ENCODE measurements at regions not wholly inside any gene's neighbourhood (a gene's known extent, or its start where the extent isn't known, plus 50 kb on each side); places are given as distances from the start of the nearest gene placed in this dataset.

GRCh38 chr5:89878140-89879132 is 531.1 kb downstream of the CETN3 start:
- TF ChIP-seq RXRA (IDR thresholded peaks at IDR 0.05; ENCODE audit: insufficient read depth, low read depth, low read length) (no peak), JUND (IDR thresholded peaks at IDR 0.05; ENCODE audit: low read length) (peak; percentile 89), SAP30 (IDR thresholded peaks at IDR 0.05; ENCODE audit: insufficient read depth, insufficient replicate concordance, low read length) (no peak)
- no peak overlapping the region for H4K8ac ChIP-seq (ENCODE audit: extremely low read depth, insufficient read depth, low read length)
- H3K4me1 ChIP-seq (replicated peaks in 1 of 4; ENCODE audit: control insufficient read depth in 3 of 4, insufficient read depth in 4 of 4, low read length in 3 of 4) = no peaks in the 10 kb centered on the region
- H3K36me3 ChIP-seq (ENCODE audit: control insufficient read depth in 2 of 4, insufficient read depth in 4 of 4, low read length in 3 of 4) = no peaks in the 10 kb centered on the region
- ChIA-PET CTCF (ENCODE audit: partially characterized antibody) (interaction anchor here (1.2 kb wide), 1 partner anchor 10 kb away, joined by 6 read pairs; no protein-coding TSS in a partner anchor), POLR2A (ENCODE audit: partially characterized antibody) (interaction anchor here (1.8 kb wide), 1 partner anchor 9 kb away, joined by 3 read pairs; no protein-coding TSS in a partner anchor)
- H2BK12ac ChIP-seq (ENCODE audit: low read depth, low read length) = no peak overlapping the region
- no peaks in the 10 kb centered on the region for H3K79me1 ChIP-seq (ENCODE audit: low read depth, low read length)
- H4K20me1 ChIP-seq (replicated peaks in 1 of 2; ENCODE audit: control insufficient read depth in 1 of 2, insufficient read depth in 2 of 2, low read length in 2 of 2) = no peaks in the 10 kb centered on the region
- no peak overlapping the region for H4K5ac ChIP-seq (ENCODE audit: insufficient read length, low read depth, low read length)
- no peak overlapping the region for H3K56ac ChIP-seq (replicated peaks; ENCODE audit: insufficient read length, low read depth, low read length)
- no peaks in the 10 kb centered on the region for H3K9me3 ChIP-seq (ENCODE audit: insufficient read depth in 2 of 2, low read depth in 1 of 2, low read length in 1 of 2)
- no peak overlapping the region for H3K4ac ChIP-seq (replicated peaks; ENCODE audit: insufficient read length, low read depth, low read length)
- no peaks in the 10 kb centered on the region for H3K79me2 ChIP-seq (ENCODE audit: control insufficient read depth in 1 of 2, insufficient read depth in 2 of 2, low read length in 2 of 2)
- no peak overlapping the region for H2BK120ac ChIP-seq (replicated peaks; ENCODE audit: low read depth, low read length)
- no peak overlapping the region for H4K91ac ChIP-seq (replicated peaks; ENCODE audit: insufficient read length, low read length)
- no peak overlapping the region for H3K23ac ChIP-seq (ENCODE audit: insufficient read length)
- no peak overlapping the region for H3K4me3 ChIP-seq (ENCODE audit: extremely low read depth in 1 of 4, insufficient read depth in 2 of 4, low read depth in 3 of 4, low read length in 4 of 4)
- H3K27ac ChIP-seq (ENCODE audit: low read depth, low read length) = no peak overlapping the region
- no peak overlapping the region for H2BK5ac ChIP-seq (ENCODE audit: low read depth, low read length)
- H3K18ac ChIP-seq (ENCODE audit: extremely low read depth, low read length) = no peak overlapping the region
- no peak overlapping the region for H3K9ac ChIP-seq (replicated peaks in 1 of 4; ENCODE audit: extremely low read depth in 1 of 4, low read depth in 3 of 4, low read length in 3 of 4)
- WGBS, 2 experiments (ENCODE audit: extremely low coverage in 1 of 2, insufficient coverage in 1 of 2, insufficient read length in 1 of 2, insufficient replicate concordance in 2 of 2, low coverage in 1 of 2, low lambda C conversion rate in 2 of 2, missing lambda C conversion rate in 1 of 2) = 90% methylated on average over 9 of the region's 9 CpGs; no CpG with 5 or more reads in 1 of the 2 experiments
- FAIRE-seq (no peak), DNase-seq (ENCODE audit: low read depth in 1 of 2, low spot score in 2 of 2) (no peak)
- no peak overlapping the region for H3K14ac ChIP-seq (ENCODE audit: insufficient read length)
- no peak overlapping the region for H2BK15ac ChIP-seq (ENCODE audit: low read length)
- no peak overlapping the region for H2AFZ ChIP-seq (ENCODE audit: low read length)
- no peak overlapping the region for H2AK5ac ChIP-seq (ENCODE audit: low read depth, low read length)
- H3K23me2 ChIP-seq (ENCODE audit: low read depth, low read length) = no peaks in the 10 kb centered on the region
- no peak overlapping the region for H3K4me2 ChIP-seq (ENCODE audit: insufficient read depth in 1 of 2, low read depth in 2 of 2, low read length in 2 of 2)
- no peaks in the 10 kb centered on the region for H3K27me3 ChIP-seq (replicated peaks in 1 of 4; ENCODE audit: control insufficient read depth in 3 of 4, extremely low read depth in 1 of 4, insufficient read depth in 3 of 4, low read length in 3 of 4)
- no peak overlapping the region for H2BK20ac ChIP-seq (ENCODE audit: low read length)
